ENCODE measurements at regions not wholly inside any gene's neighbourhood (a gene's known extent, or its start where the extent isn't known, plus 50 kb on each side); places are given as distances from the start of the nearest gene placed in this dataset.

DNA sequence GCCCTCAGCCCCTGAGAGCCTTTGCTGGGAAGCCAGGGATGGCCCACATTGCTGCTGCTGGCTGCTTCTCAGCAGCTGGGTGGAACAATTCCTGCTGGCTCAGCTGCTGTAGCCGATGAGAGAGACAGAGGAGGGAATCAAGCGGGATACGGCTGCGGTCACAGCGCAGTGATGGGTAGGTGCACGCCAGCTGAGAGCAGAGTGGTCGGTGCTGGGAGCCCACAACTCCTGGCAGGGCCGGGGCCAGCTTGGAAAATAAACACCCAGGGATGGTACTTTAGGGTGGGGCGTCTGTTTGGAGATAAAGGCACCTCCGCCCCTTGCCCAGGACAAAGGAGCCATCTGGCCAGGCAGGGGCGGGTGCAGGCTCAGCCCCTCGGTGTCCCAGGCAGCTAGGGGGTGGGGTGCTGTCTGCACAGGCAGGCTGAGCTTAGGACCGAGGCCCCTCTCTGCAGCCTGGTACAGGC, 480.5 kb downstream of the MIAT start:
- DNase-seq (no peak), FAIRE-seq (no peak)
- no peak overlapping the region for H3K4me3 ChIP-seq (ENCODE audit: low read length in 3 of 3)
- H3K27ac ChIP-seq (ENCODE audit: low read depth in 2 of 2, low read length in 2 of 2): no peak overlapping the region
- no peaks in the 10 kb centered on the region for H3K27me3 ChIP-seq (ENCODE audit: control insufficient read depth, insufficient read depth, low read length)
- H3K9me3 ChIP-seq (ENCODE audit: control insufficient read depth in 2 of 3, insufficient read depth in 1 of 3, low read length in 3 of 3): peaks cover 0 to 14% (median 0%) of the 10 kb centered on the region in 3 donors
- TF ChIP-seq, protein P1, sequence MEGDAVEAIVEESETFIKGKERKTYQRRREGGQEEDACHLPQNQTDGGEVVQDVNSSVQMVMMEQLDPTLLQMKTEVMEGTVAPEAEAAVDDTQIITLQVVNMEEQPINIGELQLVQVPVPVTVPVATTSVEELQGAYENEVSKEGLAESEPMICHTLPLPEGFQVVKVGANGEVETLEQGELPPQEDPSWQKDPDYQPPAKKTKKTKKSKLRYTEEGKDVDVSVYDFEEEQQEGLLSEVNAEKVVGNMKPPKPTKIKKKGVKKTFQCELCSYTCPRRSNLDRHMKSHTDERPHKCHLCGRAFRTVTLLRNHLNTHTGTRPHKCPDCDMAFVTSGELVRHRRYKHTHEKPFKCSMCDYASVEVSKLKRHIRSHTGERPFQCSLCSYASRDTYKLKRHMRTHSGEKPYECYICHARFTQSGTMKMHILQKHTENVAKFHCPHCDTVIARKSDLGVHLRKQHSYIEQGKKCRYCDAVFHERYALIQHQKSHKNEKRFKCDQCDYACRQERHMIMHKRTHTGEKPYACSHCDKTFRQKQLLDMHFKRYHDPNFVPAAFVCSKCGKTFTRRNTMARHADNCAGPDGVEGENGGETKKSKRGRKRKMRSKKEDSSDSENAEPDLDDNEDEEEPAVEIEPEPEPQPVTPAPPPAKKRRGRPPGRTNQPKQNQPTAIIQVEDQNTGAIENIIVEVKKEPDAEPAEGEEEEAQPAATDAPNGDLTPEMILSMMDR (IDR thresholded peaks at IDR 0.05; ENCODE audit: borderline replicate concordance, extremely low read depth, insufficient read depth): no peak
- no peaks in the 10 kb centered on the region for H3K36me3 ChIP-seq (ENCODE audit: control insufficient read depth in 2 of 3, insufficient read depth in 3 of 3, low read length in 3 of 3)
- intact Hi-C loops (cut with DNase I): no loop called here
- H3K9ac ChIP-seq (ENCODE audit: low read length in 3 of 3): no peak overlapping the region
- H3K4me1 ChIP-seq (ENCODE audit: control insufficient read depth in 2 of 3, insufficient read depth in 2 of 3, low read depth in 1 of 3, low read length in 3 of 3): peaks cover 0 to 3% (median 0%) of the 10 kb centered on the region in 3 donors

- DNase-seq (no peak), FAIRE-seq (no peak)
- Histone ChIP-seq H3K36me3 (ENCODE audit: control insufficient read depth in 2 of 3, insufficient read depth in 3 of 3, low read length in 3 of 3) (no peaks in the 10 kb centered on the region), H3K4me1 (ENCODE audit: control insufficient read depth in 2 of 3, insufficient read depth in 2 of 3, low read depth in 1 of 3, low read length in 3 of 3) (peaks cover 0 to 3% (median 0%) of the 10 kb centered on the region in 3 donors), H3K27ac (ENCODE audit: low read depth in 2 of 2, low read length in 2 of 2) (no peak overlapping the region), H3K4me3 (ENCODE audit: low read length in 3 of 3) (no peak overlapping the region), H3K9ac (ENCODE audit: low read length in 3 of 3) (no peak overlapping the region), H3K9me3 (ENCODE audit: control insufficient read depth in 2 of 3, insufficient read depth in 1 of 3, low read length in 3 of 3) (peaks cover 0 to 14% (median 0%) of the 10 kb centered on the region in 3 donors), H3K27me3 (ENCODE audit: control insufficient read depth, insufficient read depth, low read length) (no peaks in the 10 kb centered on the region)
- intact Hi-C loops (cut with DNase I): no loop called here
- TF ChIP-seq, protein P1 (IDR thresholded peaks at IDR 0.05; ENCODE audit: borderline replicate concordance, extremely low read depth, insufficient read depth): no peak
These were observed 481.1 kb downstream of the MIAT start for GRCh38 chr22:27138471-27138870.

GRCh38 chr22:27139935-27140511, 482.6 kb downstream of the MIAT start:
- no peak overlapping the region for H3K9ac ChIP-seq (ENCODE audit: low read length in 3 of 3)
- no peaks in the 10 kb centered on the region for H3K36me3 ChIP-seq (ENCODE audit: control insufficient read depth in 2 of 3, insufficient read depth in 3 of 3, low read length in 3 of 3)
- H3K4me1 ChIP-seq (ENCODE audit: control insufficient read depth in 2 of 3, insufficient read depth in 2 of 3, low read depth in 1 of 3, low read length in 3 of 3): peaks cover 0 to 3% (median 0%) of the 10 kb centered on the region in 3 donors
- H3K9me3 ChIP-seq (ENCODE audit: control insufficient read depth in 2 of 3, insufficient read depth in 1 of 3, low read length in 3 of 3): peaks cover 0 to 14% (median 0%) of the 10 kb centered on the region in 3 donors
- intact Hi-C loops (cut with DNase I): no loop called here
- no peak for FAIRE-seq
- no peaks in the 10 kb centered on the region for H3K27me3 ChIP-seq (ENCODE audit: control insufficient read depth, insufficient read depth, low read length)
- peak in 4 of 5 donors; percentile 21 to 54 (median 44) for DNase-seq
- H3K27ac ChIP-seq (ENCODE audit: low read depth in 2 of 2, low read length in 2 of 2): no peak overlapping the region
- TF ChIP-seq, protein P1 (IDR thresholded peaks at IDR 0.05; ENCODE audit: borderline replicate concordance, extremely low read depth, insufficient read depth): no peak
- no peak overlapping the region for H3K4me3 ChIP-seq (ENCODE audit: low read length in 3 of 3)

Data from kidney (tissue), 13 donors.